ENCODE measurements at regions not wholly inside any gene's neighbourhood (a gene's known extent, or its start where the extent isn't known, plus 50 kb on each side); places are given as distances from the start of the nearest gene placed in this dataset.

- no peaks in the 10 kb centered on the region for H3K27me3 ChIP-seq
- DNase-seq (ENCODE audit: low spot score): no peak
- TF ChIP-seq, protein P1, sequence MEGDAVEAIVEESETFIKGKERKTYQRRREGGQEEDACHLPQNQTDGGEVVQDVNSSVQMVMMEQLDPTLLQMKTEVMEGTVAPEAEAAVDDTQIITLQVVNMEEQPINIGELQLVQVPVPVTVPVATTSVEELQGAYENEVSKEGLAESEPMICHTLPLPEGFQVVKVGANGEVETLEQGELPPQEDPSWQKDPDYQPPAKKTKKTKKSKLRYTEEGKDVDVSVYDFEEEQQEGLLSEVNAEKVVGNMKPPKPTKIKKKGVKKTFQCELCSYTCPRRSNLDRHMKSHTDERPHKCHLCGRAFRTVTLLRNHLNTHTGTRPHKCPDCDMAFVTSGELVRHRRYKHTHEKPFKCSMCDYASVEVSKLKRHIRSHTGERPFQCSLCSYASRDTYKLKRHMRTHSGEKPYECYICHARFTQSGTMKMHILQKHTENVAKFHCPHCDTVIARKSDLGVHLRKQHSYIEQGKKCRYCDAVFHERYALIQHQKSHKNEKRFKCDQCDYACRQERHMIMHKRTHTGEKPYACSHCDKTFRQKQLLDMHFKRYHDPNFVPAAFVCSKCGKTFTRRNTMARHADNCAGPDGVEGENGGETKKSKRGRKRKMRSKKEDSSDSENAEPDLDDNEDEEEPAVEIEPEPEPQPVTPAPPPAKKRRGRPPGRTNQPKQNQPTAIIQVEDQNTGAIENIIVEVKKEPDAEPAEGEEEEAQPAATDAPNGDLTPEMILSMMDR (IDR thresholded peaks at IDR 0.05): no peak
Measured at GRCh38 chr5:56291661-56292374, 58.7 kb upstream of the ANKRD55 start.

GRCh38 chr5:56291079-56291643, 58.0 kb upstream of the ANKRD55 start:
- no peaks in the 10 kb centered on the region for H3K27me3 ChIP-seq
- no peaks in the 10 kb centered on the region for H3K9me3 ChIP-seq
- no peak for DNase-seq (ENCODE audit: low spot score)
- TF ChIP-seq, protein P1 (IDR thresholded peaks at IDR 0.05): no peak
- H3K4me1 ChIP-seq: peaks cover 0 to 11% of the 10 kb centered on the region in 2 donors
- no peaks in the 10 kb centered on the region for H3K36me3 ChIP-seq
- no peak overlapping the region for H3K4me3 ChIP-seq
- no peak overlapping the region for H3K27ac ChIP-seq

More at GRCh38 chr5:56291661-56292374, 58.7 kb upstream of the ANKRD55 start:
- Histone ChIP-seq H3K27ac (no peak overlapping the region), H3K4me1 (peaks cover 0 to 11% of the 10 kb centered on the region in 2 donors), H3K4me3 (no peak overlapping the region), H3K9me3 (no peaks in the 10 kb centered on the region), H3K36me3 (no peaks in the 10 kb centered on the region)

- H3K36me3 ChIP-seq: no peaks in the 10 kb centered on the region
- peaks cover 0 to 11% of the 10 kb centered on the region in 2 donors for H3K4me1 ChIP-seq
- H3K27me3 ChIP-seq: no peaks in the 10 kb centered on the region
- H3K27ac ChIP-seq: no peak overlapping the region
- TF ChIP-seq, protein P1 (IDR thresholded peaks at IDR 0.05): no peak
- H3K4me3 ChIP-seq: no peak overlapping the region
- H3K9me3 ChIP-seq: no peaks in the 10 kb centered on the region
- no peak for DNase-seq (ENCODE audit: low spot score)
Measured at GRCh38 chr5:56290378-56291078, 57.4 kb upstream of the ANKRD55 start.

- H3K9me3 ChIP-seq: no peaks in the 10 kb centered on the region
- TF ChIP-seq, protein P1 (IDR thresholded peaks at IDR 0.05): no peak
Measured at GRCh38 chr5:56289602-56289987, 56.5 kb upstream of the ANKRD55 start.

GRCh38 chr5:56288873-56289601, 55.9 kb upstream of the ANKRD55 start:
- H3K9me3 ChIP-seq: no peaks in the 10 kb centered on the region
- DNase-seq (ENCODE audit: low spot score): no peak
- H3K27me3 ChIP-seq: no peaks in the 10 kb centered on the region
- H3K36me3 ChIP-seq: no peaks in the 10 kb centered on the region
- H3K27ac ChIP-seq: no peak overlapping the region
- no peak overlapping the region for H3K4me3 ChIP-seq
- TF ChIP-seq, protein P1 (IDR thresholded peaks at IDR 0.05): no peak
- H3K4me1 ChIP-seq: peaks cover 0 to 11% of the 10 kb centered on the region in 2 donors

More at GRCh38 chr5:56289602-56289987, 56.5 kb upstream of the ANKRD55 start:
- Histone ChIP-seq H3K4me3 (no peak overlapping the region), H3K27ac (no peak overlapping the region), H3K27me3 (no peaks in the 10 kb centered on the region), H3K36me3 (no peaks in the 10 kb centered on the region), H3K4me1 (peaks cover 0 to 11% of the 10 kb centered on the region in 2 donors)
- no peak for DNase-seq (ENCODE audit: low spot score)

Measured in right atrium auricular region (tissue), 2 donors.